Adrenal gland (tissue), 5 donors: ENCODE measurements at regions not wholly inside any gene's neighbourhood (a gene's known extent, or its start where the extent isn't known, plus 50 kb on each side); places are given as distances from the start of the nearest gene placed in this dataset.

Source experiments
- CTCF ChIP-seq, 6 experiments: fragments of 450-650 bp in 4 of 6; fragments of 200-600 bp in 2 of 6; sonication (generic) in 1 of 6; IDR thresholded peaks; 1 replicate in 5 of 6; 2 replicates in 1 of 6; pipeline versions ENCODE4 v1.5.1 to v1.8.0; 2016 to 2021; ENCODE audit warnings: antibody characterized with exemption in 6 of 6, mild to moderate bottlenecking in 2 of 6, moderate library complexity in 1 of 6
- POLR2A ChIP-seq, 2 donors: fragments of 450-650 bp; IDR thresholded peaks; one replicate each; pipeline ENCODE4 v1.6.1; 2017; ENCODE audit warnings: antibody characterized with exemption in 2 of 2, mild to moderate bottlenecking in 2 of 2, moderate library complexity in 1 of 2
- donor health status: DM: no; HTN: no; CAD: no.

- TF ChIP-seq CTCF (IDR thresholded peaks at IDR 0.05): no peak
- TF ChIP-seq POLR2A (IDR thresholded peaks at IDR 0.05): no peak
Measured at GRCh38 chr7:155975490-155975889, 163.2 kb upstream of the SHH start.
